ENCODE measurements at regions not wholly inside any gene's neighbourhood (a gene's known extent, or its start where the extent isn't known, plus 50 kb on each side); places are given as distances from the start of the nearest gene placed in this dataset.

DNA sequence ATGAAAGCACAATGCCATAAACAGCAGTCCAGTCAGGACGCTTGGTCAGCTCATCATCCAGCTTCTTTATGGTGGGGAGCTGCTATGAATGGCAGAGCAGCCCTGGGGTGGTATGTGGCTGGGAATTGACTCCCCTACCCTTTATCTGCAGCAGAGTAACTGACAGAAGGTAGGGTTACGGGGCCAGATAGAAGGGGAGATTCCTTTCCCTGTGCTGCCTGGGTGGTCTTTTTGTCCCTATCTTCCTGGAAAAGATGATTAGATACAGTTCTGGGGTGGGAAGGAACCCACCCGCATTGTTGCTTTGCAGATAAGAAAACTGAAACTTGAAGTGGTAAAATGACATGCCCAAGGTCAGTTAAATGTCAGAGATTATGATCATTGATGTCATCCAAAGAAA lies 405.5 kb downstream of the ARHGEF28 start:
- DNase-seq (ENCODE audit: low read depth, low spot score): no peak
- in situ Hi-C loops (cut with HindIII; ENCODE audit: low sequenced_read_pairs): no loop called here

DNA sequence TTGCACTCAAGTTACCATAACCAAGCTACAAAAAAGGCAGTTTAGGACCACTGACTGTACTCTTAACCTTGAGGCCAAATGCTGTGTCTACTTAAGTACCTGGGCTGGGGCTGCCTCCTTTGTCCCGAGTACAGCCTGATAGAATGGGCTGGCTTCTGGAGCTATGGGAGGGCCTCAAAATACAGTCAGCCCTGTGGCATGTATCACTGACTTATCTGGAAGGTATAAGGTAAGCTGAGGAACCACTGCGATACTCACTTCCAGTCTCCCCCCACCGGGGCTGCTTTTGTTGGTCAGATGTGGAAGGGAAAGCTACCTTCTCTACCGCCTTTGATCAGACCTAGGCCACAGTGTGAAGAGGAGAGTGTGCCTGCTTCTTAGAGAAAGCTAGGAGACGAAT lies 404.8 kb downstream of the ARHGEF28 start:
- no peak overlapping the region for H3K4me3 ChIP-seq (ENCODE audit: low read depth, low read length)
- no peak for DNase-seq (ENCODE audit: low read depth, low spot score)
- in situ Hi-C loops (cut with HindIII; ENCODE audit: low sequenced_read_pairs): no loop called here
- TF ChIP-seq, protein P1, sequence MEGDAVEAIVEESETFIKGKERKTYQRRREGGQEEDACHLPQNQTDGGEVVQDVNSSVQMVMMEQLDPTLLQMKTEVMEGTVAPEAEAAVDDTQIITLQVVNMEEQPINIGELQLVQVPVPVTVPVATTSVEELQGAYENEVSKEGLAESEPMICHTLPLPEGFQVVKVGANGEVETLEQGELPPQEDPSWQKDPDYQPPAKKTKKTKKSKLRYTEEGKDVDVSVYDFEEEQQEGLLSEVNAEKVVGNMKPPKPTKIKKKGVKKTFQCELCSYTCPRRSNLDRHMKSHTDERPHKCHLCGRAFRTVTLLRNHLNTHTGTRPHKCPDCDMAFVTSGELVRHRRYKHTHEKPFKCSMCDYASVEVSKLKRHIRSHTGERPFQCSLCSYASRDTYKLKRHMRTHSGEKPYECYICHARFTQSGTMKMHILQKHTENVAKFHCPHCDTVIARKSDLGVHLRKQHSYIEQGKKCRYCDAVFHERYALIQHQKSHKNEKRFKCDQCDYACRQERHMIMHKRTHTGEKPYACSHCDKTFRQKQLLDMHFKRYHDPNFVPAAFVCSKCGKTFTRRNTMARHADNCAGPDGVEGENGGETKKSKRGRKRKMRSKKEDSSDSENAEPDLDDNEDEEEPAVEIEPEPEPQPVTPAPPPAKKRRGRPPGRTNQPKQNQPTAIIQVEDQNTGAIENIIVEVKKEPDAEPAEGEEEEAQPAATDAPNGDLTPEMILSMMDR (IDR thresholded peaks at IDR 0.05; ENCODE audit: low read depth, low read length): no peak

More for the DNA sequence above, 405.5 kb downstream of the ARHGEF28 start:
- no peak overlapping the region for H3K4me3 ChIP-seq (ENCODE audit: low read depth, low read length)
- TF ChIP-seq, protein P1 (IDR thresholded peaks at IDR 0.05; ENCODE audit: low read depth, low read length): no peak

GRCh38 chr5:74030371-74030770 lies 404.4 kb downstream of the ARHGEF28 start:
- TF ChIP-seq, protein P1 (IDR thresholded peaks at IDR 0.05; ENCODE audit: low read depth, low read length): no peak
- DNase-seq (ENCODE audit: low read depth, low spot score): no peak
- in situ Hi-C loops (cut with HindIII; ENCODE audit: low sequenced_read_pairs): no loop called here

DNA sequence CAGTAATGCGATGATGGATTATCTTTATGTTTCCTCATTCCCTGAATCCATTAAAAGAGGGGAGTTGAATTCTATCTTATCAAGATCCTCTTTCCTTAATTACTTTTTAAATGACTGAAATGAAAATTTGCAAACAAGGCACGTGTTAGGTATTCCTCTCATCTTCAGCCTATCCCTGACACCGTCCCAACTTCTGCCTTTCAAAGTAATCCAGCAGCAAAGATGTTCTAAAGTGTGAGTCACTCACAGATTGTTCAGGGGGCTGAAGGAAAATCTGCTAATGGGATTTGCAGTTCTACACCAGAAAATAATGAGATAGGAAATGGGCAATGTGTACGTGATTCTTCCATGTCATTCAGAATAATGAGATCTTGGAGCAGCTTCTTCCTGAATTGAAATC lies 403.0 kb downstream of the ARHGEF28 start:
- TF ChIP-seq, protein P1 (IDR thresholded peaks at IDR 0.05; ENCODE audit: low read depth, low read length): no peak
- no peak overlapping the region for H3K4me3 ChIP-seq (ENCODE audit: low read depth, low read length)
- no peak for DNase-seq (ENCODE audit: low read depth, low spot score)
- in situ Hi-C loops (cut with HindIII; ENCODE audit: low sequenced_read_pairs): no loop called here

More at GRCh38 chr5:74030371-74030770, 404.4 kb downstream of the ARHGEF28 start:
- no peak overlapping the region for H3K4me3 ChIP-seq (ENCODE audit: low read depth, low read length)

GRCh38 chr5:74028406-74028805 lies 402.4 kb downstream of the ARHGEF28 start:
- in situ Hi-C loops (cut with HindIII; ENCODE audit: low sequenced_read_pairs): no loop called here
- peak; percentile 49 for DNase-seq (ENCODE audit: low read depth, low spot score)
- H3K4me3 ChIP-seq (ENCODE audit: low read depth, low read length): no peak overlapping the region
- TF ChIP-seq, protein P1 (IDR thresholded peaks at IDR 0.05; ENCODE audit: low read depth, low read length): no peak

DNA sequence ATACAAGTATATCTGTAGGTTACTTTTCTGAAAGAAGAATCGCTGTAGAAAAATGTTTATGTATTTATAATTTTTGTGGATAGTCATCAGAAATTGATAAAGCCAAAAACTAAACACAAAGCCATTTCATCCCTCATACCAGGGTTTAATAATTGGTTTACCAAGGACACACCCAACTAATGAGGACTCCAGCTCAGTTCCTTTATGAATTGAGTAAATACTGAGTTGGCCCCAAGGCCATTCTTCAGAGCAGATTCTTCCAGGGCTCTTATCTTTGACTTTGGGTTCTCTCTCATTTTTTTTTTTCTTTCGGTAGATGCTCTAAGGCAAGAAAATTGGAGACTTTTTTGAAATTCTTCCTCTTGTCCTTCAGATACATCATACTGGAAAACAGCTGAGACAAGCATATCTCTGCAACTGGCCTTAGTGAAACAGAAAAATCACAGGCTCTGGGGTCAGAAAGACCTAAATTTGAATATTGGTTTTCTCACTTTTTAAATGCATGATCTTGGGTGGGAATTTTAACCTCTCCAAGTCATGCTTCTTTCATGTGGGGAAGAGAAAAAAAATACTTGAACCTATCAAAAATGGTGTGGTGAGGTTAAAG lies 401.8 kb downstream of the ARHGEF28 start:
- no peak overlapping the region for H3K4me3 ChIP-seq (ENCODE audit: low read depth, low read length)
- DNase-seq (ENCODE audit: low read depth, low spot score): no peak
- TF ChIP-seq, protein P1 (IDR thresholded peaks at IDR 0.05; ENCODE audit: low read depth, low read length): no peak
- in situ Hi-C loops (cut with HindIII; ENCODE audit: low sequenced_read_pairs): no loop called here

Data from astrocyte of the spinal cord (primary cell).